ENCODE measurements at regions not wholly inside any gene's neighbourhood (a gene's known extent, or its start where the extent isn't known, plus 50 kb on each side); places are given as distances from the start of the nearest gene placed in this dataset.

- TF ChIP-seq SUPT5H (IDR thresholded peaks at IDR 0.05), result no peak
- TF ChIP-seq ZNF696 (CRISPR knock-in tag; conservative IDR thresholded peaks at IDR 0.05), result no peak
- no peak for TF ChIP-seq SAP30 (IDR thresholded peaks at IDR 0.05; ENCODE audit: borderline replicate concordance, insufficient read depth, low read depth, low read length, poor library complexity, severe bottlenecking)
- TF ChIP-seq JUND (IDR thresholded peaks at IDR 0.05; ENCODE audit: borderline replicate concordance, low read depth, low read length), result peak; percentile 62; the same call in 1 of the 2 replicates
- peak; percentile 79; the same call in 2 of the 3 replicates for TF ChIP-seq JUND (tag; IDR thresholded peaks at IDR 0.05; ENCODE audit: borderline replicate concordance, low read depth, low read length)
- TF ChIP-seq, protein P1, sequence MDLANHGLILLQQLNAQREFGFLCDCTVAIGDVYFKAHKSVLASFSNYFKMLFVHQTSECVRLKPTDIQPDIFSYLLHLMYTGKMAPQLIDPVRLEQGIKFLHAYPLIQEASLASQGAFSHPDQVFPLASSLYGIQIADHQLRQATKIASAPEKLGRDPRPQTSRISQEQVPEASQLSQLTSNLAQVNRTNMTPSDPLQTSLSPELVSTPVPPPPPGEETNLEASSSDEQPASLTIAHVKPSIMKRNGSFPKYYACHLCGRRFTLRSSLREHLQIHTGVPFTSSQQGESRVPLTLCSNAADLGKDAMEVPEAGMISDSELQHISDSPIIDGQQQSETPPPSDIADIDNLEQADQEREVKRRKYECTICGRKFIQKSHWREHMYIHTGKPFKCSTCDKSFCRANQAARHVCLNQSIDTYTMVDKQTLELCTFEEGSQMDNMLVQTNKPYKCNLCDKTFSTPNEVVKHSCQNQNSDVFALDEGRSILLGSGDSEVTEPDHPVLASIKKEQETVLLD (IDR thresholded peaks at IDR 0.05), result 0 out of 2 replicates have a peak, but pooled peaks have one; percentile 38
- no peak for TF ChIP-seq ZNF561 (CRISPR knock-in tag; conservative IDR thresholded peaks at IDR 0.05)
- no peak for TF ChIP-seq ZNF311 (CRISPR knock-in tag; IDR thresholded peaks at IDR 0.05)
- TF ChIP-seq SRSF9 (IDR thresholded peaks at IDR 0.05; ENCODE audit: borderline replicate concordance, low read depth, low read length), result no peak
- TF ChIP-seq CREM (IDR thresholded peaks at IDR 0.05; ENCODE audit: low read depth), result no peak; the same call in 1 of the 2 replicates
- peak; percentile 10 to 23 for TF ChIP-seq RAD21 (CRISPR knock-in tag; conservative IDR thresholded peaks at IDR 0.05 in 1 of 2, IDR thresholded peaks at IDR 0.05 in 1 of 2)
- no peak for TF ChIP-seq ZNF740 (CRISPR knock-in tag; IDR thresholded peaks at IDR 0.05)
- peak in 1 of 2 experiments; percentile 83; a peak in 2 of 4 replicates for TF ChIP-seq ZNF740 (tag; IDR thresholded peaks at IDR 0.05)
- no peak for TF ChIP-seq ZNF584 (CRISPR knock-in tag; IDR thresholded peaks at IDR 0.05; ENCODE audit: low read depth)
- TF ChIP-seq TBP (optimal IDR thresholded peaks at IDR 0.05; ENCODE audit: low read depth, low read length), result no peak
- no peak for TF ChIP-seq ZNF785 (CRISPR knock-in tag; IDR thresholded peaks at IDR 0.05)
- no peak for TF ChIP-seq ZC3H8 (IDR thresholded peaks at IDR 0.05)
- no peak for TF ChIP-seq ELF4 (CRISPR knock-in tag; IDR thresholded peaks at IDR 0.05)
- TF ChIP-seq HINFP (tag; conservative IDR thresholded peaks at IDR 0.05; ENCODE audit: low read depth), result no peak
- TF ChIP-seq VEZF1 (CRISPR knock-in tag; IDR thresholded peaks at IDR 0.05), result peak; percentile 66
- no peak for TF ChIP-seq MXI1 (IDR thresholded peaks at IDR 0.05; ENCODE audit: low read depth, low read length)
- no peak for TF ChIP-seq SPI1 (IDR thresholded peaks at IDR 0.05; ENCODE audit: borderline replicate concordance, low read depth, low read length)
- peak; percentile 38 for TF ChIP-seq MEIS2 (IDR thresholded peaks at IDR 0.05; ENCODE audit: partially characterized antibody)
These were observed 101.1 kb upstream of the JUN start (continued) for GRCh38 chr1:58884706-58885661.
